ENCODE measurements at regions not wholly inside any gene's neighbourhood (a gene's known extent, or its start where the extent isn't known, plus 50 kb on each side); places are given as distances from the start of the nearest gene placed in this dataset.

DNA sequence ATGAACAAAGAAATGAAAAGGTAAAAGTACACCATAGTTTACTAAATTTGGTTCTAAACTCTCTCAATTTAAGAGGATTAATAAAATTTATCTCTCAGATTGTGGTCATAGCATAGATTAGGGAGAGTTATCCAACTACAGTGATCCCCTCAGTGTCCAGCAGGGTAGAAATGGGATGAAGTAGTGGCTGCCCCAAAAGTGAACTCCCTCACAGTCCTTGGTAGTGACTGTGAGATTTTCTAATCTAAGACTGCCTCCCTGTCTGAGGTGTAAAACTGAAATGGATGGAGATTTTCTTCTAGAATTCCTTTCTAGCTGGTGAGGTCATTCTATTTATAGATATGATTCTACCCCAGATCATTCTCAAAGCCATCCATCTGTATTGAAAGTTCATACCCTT is 455.5 kb downstream of the ACTL7B start:
- no TSS peak for BruUV-seq (replicated peaks)
- Histone ChIP-seq H3F3A (ENCODE audit: low read length, unreplicated experiment) (no peaks in the 10 kb centered on the region), H3K27ac (ENCODE audit: low read length) (no peak overlapping the region), H3K9me3 (ENCODE audit: low read length) (no peaks in the 10 kb centered on the region), H3K4me3 (ENCODE audit: low read length) (no peak overlapping the region), H3K4me1 (ENCODE audit: insufficient read depth, low read length) (peaks cover 6% of the 10 kb centered on the region; the same call in 1 of the 2 replicates), H4K20me1 (ENCODE audit: low read length) (no peaks in the 10 kb centered on the region), H2AFZ (ENCODE audit: low read length) (no peak overlapping the region), H3K9me2 (replicated peaks; ENCODE audit: low read length) (no peaks in the 10 kb centered on the region), H3K9ac (ENCODE audit: low read length) (no peak overlapping the region), H3K4me2 (ENCODE audit: low read length) (no peak overlapping the region), H3K27me3 (ENCODE audit: low read length) (no peaks in the 10 kb centered on the region), H3K79me2 (ENCODE audit: low read length) (no peaks in the 10 kb centered on the region), H3K36me3 (ENCODE audit: low read depth, low read length) (no peaks in the 10 kb centered on the region)
- ChIA-PET CTCF (no interaction called here), POLR2A (ENCODE audit: unreplicated experiment) (no interaction called here)
- no peak for DNase-seq
- no peak for ATAC-seq
- intact Hi-C loops (cut with micrococcal nuclease), result no loop called here
- TF ChIP-seq EZH2 (IDR thresholded peaks at IDR 0.05; ENCODE audit: low read length, unreplicated experiment) (no peak), EZH2phosphoT487 (IDR thresholded peaks at IDR 0.05; ENCODE audit: borderline replicate concordance, low read length) (no peak)
- TF ChIP-seq, protein P1, sequence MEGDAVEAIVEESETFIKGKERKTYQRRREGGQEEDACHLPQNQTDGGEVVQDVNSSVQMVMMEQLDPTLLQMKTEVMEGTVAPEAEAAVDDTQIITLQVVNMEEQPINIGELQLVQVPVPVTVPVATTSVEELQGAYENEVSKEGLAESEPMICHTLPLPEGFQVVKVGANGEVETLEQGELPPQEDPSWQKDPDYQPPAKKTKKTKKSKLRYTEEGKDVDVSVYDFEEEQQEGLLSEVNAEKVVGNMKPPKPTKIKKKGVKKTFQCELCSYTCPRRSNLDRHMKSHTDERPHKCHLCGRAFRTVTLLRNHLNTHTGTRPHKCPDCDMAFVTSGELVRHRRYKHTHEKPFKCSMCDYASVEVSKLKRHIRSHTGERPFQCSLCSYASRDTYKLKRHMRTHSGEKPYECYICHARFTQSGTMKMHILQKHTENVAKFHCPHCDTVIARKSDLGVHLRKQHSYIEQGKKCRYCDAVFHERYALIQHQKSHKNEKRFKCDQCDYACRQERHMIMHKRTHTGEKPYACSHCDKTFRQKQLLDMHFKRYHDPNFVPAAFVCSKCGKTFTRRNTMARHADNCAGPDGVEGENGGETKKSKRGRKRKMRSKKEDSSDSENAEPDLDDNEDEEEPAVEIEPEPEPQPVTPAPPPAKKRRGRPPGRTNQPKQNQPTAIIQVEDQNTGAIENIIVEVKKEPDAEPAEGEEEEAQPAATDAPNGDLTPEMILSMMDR (conservative IDR thresholded peaks at IDR 0.05; ENCODE audit: low read depth, low read length), result no peak

DNA sequence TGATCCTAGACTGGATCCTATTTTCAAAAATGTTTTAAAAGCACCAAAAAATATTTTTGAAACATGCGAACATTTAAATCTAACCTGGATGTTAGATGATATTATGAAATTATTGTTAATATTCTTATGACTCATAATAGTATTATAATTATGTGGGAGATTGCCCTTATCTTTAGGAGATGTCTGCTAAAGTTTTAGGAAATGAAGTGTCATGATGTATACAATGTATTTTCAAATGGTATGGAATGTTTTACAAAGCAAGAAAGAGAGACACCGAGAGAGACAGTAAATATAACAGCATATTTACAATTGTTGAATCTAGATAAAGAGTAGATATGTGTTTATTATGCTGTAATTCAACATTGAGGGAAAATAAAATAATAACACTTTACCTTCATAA is 455.9 kb downstream of the ACTL7B start:
- Histone ChIP-seq H3K4me1 (ENCODE audit: insufficient read depth, low read length) (peaks cover 6% of the 10 kb centered on the region; the same call in 1 of the 2 replicates), H3K9me2 (replicated peaks; ENCODE audit: low read length) (no peaks in the 10 kb centered on the region), H3K9ac (ENCODE audit: low read length) (no peak overlapping the region), H3K27ac (ENCODE audit: low read length) (no peak overlapping the region), H3K27me3 (ENCODE audit: low read length) (no peaks in the 10 kb centered on the region), H3K79me2 (ENCODE audit: low read length) (no peaks in the 10 kb centered on the region), H3F3A (ENCODE audit: low read length, unreplicated experiment) (no peaks in the 10 kb centered on the region), H3K4me2 (ENCODE audit: low read length) (no peak overlapping the region), H2AFZ (ENCODE audit: low read length) (no peak overlapping the region), H3K36me3 (ENCODE audit: low read depth, low read length) (no peaks in the 10 kb centered on the region), H3K4me3 (ENCODE audit: low read length) (no peak overlapping the region), H3K9me3 (ENCODE audit: low read length) (no peaks in the 10 kb centered on the region), H4K20me1 (ENCODE audit: low read length) (no peaks in the 10 kb centered on the region)
- ChIA-PET CTCF (no interaction called here), POLR2A (ENCODE audit: unreplicated experiment) (no interaction called here)
- intact Hi-C loops (cut with micrococcal nuclease), result no loop called here
- no peak for TF ChIP-seq EZH2 (IDR thresholded peaks at IDR 0.05; ENCODE audit: low read length, unreplicated experiment)
- TF ChIP-seq, protein P1 (conservative IDR thresholded peaks at IDR 0.05; ENCODE audit: low read depth, low read length), result no peak
- no peak for TF ChIP-seq EZH2phosphoT487 (IDR thresholded peaks at IDR 0.05; ENCODE audit: borderline replicate concordance, low read length)
- BruUV-seq (replicated peaks), result no TSS peak
- no peak for ATAC-seq
- no peak for DNase-seq

DNA sequence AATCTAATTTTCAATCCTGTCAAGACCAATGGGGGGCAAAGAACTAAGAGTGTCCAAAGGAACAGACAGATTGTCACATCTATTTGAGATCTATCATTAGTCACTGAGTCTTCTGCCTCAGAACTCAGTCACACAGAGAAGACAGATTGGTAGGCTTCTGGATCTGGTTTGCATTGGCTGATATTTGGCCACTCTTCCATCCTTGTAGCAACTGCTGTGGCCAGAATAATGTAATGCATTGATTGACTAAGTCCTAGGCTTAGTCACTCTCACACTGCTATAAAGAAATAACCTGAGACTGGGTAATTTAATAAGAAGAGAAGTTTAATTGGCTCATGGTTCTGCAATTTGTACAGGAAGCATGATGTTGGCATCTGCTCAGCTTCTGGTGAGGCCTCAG is 458.5 kb downstream of the ACTL7B start:
- Histone ChIP-seq H3K4me3 (ENCODE audit: low read length) (no peak overlapping the region), H3K27me3 (ENCODE audit: low read length) (no peaks in the 10 kb centered on the region), H3K27ac (ENCODE audit: low read length) (no peak overlapping the region), H3K4me2 (ENCODE audit: low read length) (no peak overlapping the region), H3K4me1 (ENCODE audit: insufficient read depth, low read length) (peaks cover 6% of the 10 kb centered on the region; the same call in 1 of the 2 replicates), H2AFZ (ENCODE audit: low read length) (no peak overlapping the region), H3F3A (ENCODE audit: low read length, unreplicated experiment) (no peaks in the 10 kb centered on the region), H3K9ac (ENCODE audit: low read length) (no peak overlapping the region), H3K36me3 (ENCODE audit: low read depth, low read length) (no peaks in the 10 kb centered on the region), H3K9me3 (ENCODE audit: low read length) (no peaks in the 10 kb centered on the region), H3K9me2 (replicated peaks; ENCODE audit: low read length) (no peaks in the 10 kb centered on the region), H3K79me2 (ENCODE audit: low read length) (no peaks in the 10 kb centered on the region), H4K20me1 (ENCODE audit: low read length) (no peaks in the 10 kb centered on the region)
- POLR2A ChIA-PET (ENCODE audit: unreplicated experiment), result no interaction called here
- ATAC-seq, result no peak
- DNase-seq, result no peak
- no peak for TF ChIP-seq EZH2phosphoT487 (IDR thresholded peaks at IDR 0.05; ENCODE audit: borderline replicate concordance, low read length)
- TF ChIP-seq EZH2 (IDR thresholded peaks at IDR 0.05; ENCODE audit: low read length, unreplicated experiment), result no peak
- TF ChIP-seq, protein P1 (conservative IDR thresholded peaks at IDR 0.05; ENCODE audit: low read depth, low read length), result no peak
- intact Hi-C loops (cut with micrococcal nuclease), result no loop called here
- CTCF ChIA-PET, result no interaction called here
- BruUV-seq (replicated peaks), result no TSS peak
